ENCODE measurements at regions not wholly inside any gene's neighbourhood (a gene's known extent, or its start where the extent isn't known, plus 50 kb on each side); places are given as distances from the start of the nearest gene placed in this dataset.

DNA sequence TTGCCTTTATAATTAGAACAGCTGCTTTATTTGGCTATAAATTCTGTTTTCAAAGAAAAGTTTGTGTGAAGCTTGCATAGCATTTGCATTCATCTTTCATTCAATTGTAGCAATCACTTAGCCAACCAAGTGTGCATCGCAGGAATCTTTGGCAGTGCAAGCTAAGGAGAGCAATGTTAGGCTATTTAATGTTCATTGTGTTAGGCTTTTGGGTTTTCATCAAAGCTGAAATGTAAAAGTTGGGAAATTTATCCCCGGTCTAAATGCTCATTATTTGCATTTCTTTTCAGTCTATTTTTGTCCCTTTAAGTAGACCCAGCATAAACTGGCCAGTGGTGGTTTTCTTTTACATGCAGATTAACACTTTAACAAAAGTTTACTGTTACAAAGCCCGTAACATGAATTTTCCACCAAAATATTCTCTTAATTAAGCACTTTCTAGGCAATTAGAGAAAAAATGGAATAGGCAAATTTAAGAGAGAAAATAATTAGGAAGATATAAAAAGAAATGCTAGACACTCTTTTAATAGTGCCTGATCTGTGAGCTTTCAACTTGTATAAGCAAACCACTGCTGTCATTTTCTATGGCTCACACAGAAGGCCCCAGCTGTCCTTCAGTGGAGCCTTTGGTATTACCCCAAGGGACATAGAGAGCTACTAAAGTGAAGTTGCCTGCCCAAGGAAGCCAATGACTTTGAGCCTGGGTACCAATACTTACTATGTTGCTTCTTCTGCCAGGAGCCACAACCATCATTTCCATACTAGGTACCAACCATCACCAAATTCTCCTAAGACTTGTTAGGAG, 898.9 kb upstream of the SEL1L start:
- no peak overlapping the region for H3K9ac ChIP-seq (ENCODE audit: insufficient read length)
- no peak overlapping the region for H3K4me3 ChIP-seq
- DNase-seq (ENCODE audit: low read depth, low spot score), result no peak

DNA sequence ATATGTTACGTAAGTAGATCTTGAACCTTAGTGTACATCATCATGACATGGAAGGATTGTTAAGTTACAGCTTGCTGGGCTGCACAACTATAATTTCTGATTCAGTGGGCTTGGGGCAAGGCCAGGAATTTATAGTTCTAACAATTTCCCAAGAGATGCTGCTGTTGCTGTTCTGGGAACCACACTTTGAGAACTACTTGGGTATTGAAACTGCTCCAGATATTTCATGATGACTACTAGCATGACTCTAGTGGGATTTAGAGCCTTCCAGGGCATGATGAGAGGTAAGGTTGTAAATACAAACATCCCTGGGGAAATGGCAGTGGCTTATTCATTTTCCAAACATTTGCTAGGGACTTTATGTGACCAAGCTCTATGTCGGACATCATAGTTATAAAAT, 904.8 kb upstream of the SEL1L start:
- H3K9me3 ChIP-seq (ENCODE audit: low read depth, low read length), result no peaks in the 10 kb centered on the region
- H3K36me3 ChIP-seq (ENCODE audit: insufficient read depth, low read length), result no peaks in the 10 kb centered on the region
- no peak overlapping the region for H3K9ac ChIP-seq (ENCODE audit: insufficient read length)
- H3K4me3 ChIP-seq, result no peak overlapping the region
- H3K27ac ChIP-seq, result no peak overlapping the region
- no peak for TF ChIP-seq EZH2 (IDR thresholded peaks at IDR 0.05)
- TF ChIP-seq FOXP2 (optimal IDR thresholded peaks at IDR 0.05; ENCODE audit: control extremely low read depth, extremely low read length, insufficient read depth), result no peak
- no peak for TF ChIP-seq POLR2AphosphoS5 (IDR thresholded peaks at IDR 0.05; ENCODE audit: borderline replicate concordance, low read depth, low read length)
- no peak for DNase-seq (ENCODE audit: low read depth, low spot score)

More for the DNA sequence above, 898.9 kb upstream of the SEL1L start:
- Histone ChIP-seq H3K9me3 (ENCODE audit: low read depth, low read length) (no peaks in the 10 kb centered on the region), H3K36me3 (ENCODE audit: insufficient read depth, low read length) (no peaks in the 10 kb centered on the region), H3K27ac (no peak overlapping the region)
- no peak for TF ChIP-seq FOXP2 (optimal IDR thresholded peaks at IDR 0.05; ENCODE audit: control extremely low read depth, extremely low read length, insufficient read depth)
- no peak for TF ChIP-seq POLR2AphosphoS5 (IDR thresholded peaks at IDR 0.05; ENCODE audit: borderline replicate concordance, low read depth, low read length)
- no peak for TF ChIP-seq EZH2 (IDR thresholded peaks at IDR 0.05)

GRCh38 chr14:82441270-82441669, 907.6 kb upstream of the SEL1L start:
- Histone ChIP-seq H3K9me3 (ENCODE audit: low read depth, low read length) (no peaks in the 10 kb centered on the region), H3K9ac (ENCODE audit: insufficient read length) (no peak overlapping the region), H3K4me3 (no peak overlapping the region), H3K27ac (no peak overlapping the region), H3K36me3 (ENCODE audit: insufficient read depth, low read length) (no peaks in the 10 kb centered on the region)
- no peak for DNase-seq (ENCODE audit: low read depth, low spot score)
- TF ChIP-seq POLR2AphosphoS5 (IDR thresholded peaks at IDR 0.05; ENCODE audit: borderline replicate concordance, low read depth, low read length) (no peak), FOXP2 (optimal IDR thresholded peaks at IDR 0.05; ENCODE audit: control extremely low read depth, extremely low read length, insufficient read depth) (no peak), EZH2 (IDR thresholded peaks at IDR 0.05) (no peak)

DNA sequence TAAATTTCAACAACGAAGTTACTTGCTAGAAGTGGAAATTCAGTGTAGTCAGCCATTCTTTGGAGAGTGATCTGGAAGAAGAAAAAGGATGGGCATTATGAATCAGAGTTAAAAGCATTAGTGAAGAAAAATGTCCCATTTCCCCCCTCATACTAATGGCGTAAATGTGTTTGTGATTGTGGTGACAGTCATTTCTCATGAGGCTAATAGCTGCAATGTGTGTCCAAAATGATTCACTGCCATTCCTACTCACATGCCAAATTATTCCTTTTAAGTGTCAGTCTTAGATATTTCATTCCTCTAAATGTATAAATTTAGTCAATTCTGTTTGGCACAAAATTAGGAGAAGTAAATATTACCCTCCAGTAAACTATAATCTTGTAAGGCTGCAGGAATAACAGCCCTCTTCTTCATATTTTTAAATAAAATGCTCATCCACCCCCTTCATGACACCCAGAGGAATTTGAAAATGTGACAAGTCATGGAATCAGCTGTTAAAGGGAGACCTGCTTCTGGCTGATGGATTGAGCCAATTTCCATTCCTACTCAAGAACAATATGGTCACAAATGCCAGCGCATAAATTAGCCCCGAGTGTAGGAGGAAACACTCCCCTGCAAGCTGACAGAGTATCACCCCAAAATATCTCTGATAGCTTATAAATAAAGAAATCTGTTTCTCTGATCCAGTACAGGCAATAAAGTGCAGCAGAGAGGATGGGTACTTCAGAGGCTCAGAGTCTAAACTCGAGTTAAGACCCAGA, 912.3 kb upstream of the SEL1L start:
- H3K9ac ChIP-seq (ENCODE audit: insufficient read length), result no peak overlapping the region
- H3K27ac ChIP-seq, result no peak overlapping the region
- TF ChIP-seq FOXP2 (optimal IDR thresholded peaks at IDR 0.05; ENCODE audit: control extremely low read depth, extremely low read length, insufficient read depth) (no peak), EZH2 (IDR thresholded peaks at IDR 0.05) (no peak), POLR2AphosphoS5 (IDR thresholded peaks at IDR 0.05; ENCODE audit: borderline replicate concordance, low read depth, low read length) (no peak)
- H3K9me3 ChIP-seq (ENCODE audit: low read depth, low read length), result no peaks in the 10 kb centered on the region
- H3K4me3 ChIP-seq, result no peak overlapping the region
- no peaks in the 10 kb centered on the region for H3K36me3 ChIP-seq (ENCODE audit: insufficient read depth, low read length)
- DNase-seq (ENCODE audit: low read depth, low spot score), result no peak

- Histone ChIP-seq H3K9me3 (ENCODE audit: low read depth, low read length) (no peaks in the 10 kb centered on the region), H3K9ac (ENCODE audit: insufficient read length) (no peak overlapping the region), H3K27ac (no peak overlapping the region), H3K4me3 (no peak overlapping the region), H3K36me3 (ENCODE audit: insufficient read depth, low read length) (no peaks in the 10 kb centered on the region)
- TF ChIP-seq FOXP2 (optimal IDR thresholded peaks at IDR 0.05; ENCODE audit: control extremely low read depth, extremely low read length, insufficient read depth) (no peak), POLR2AphosphoS5 (IDR thresholded peaks at IDR 0.05; ENCODE audit: borderline replicate concordance, low read depth, low read length) (no peak), EZH2 (IDR thresholded peaks at IDR 0.05) (no peak)
- DNase-seq (ENCODE audit: low read depth, low spot score), result no peak
Measured at GRCh38 chr14:82447586-82447985, 913.9 kb upstream of the SEL1L start.

- Histone ChIP-seq H3K9ac (ENCODE audit: insufficient read length) (no peak overlapping the region), H3K27ac (no peak overlapping the region), H3K9me3 (ENCODE audit: low read depth, low read length) (no peaks in the 10 kb centered on the region), H3K4me3 (no peak overlapping the region), H3K36me3 (ENCODE audit: insufficient read depth, low read length) (no peaks in the 10 kb centered on the region)
- TF ChIP-seq POLR2AphosphoS5 (IDR thresholded peaks at IDR 0.05; ENCODE audit: borderline replicate concordance, low read depth, low read length) (no peak), EZH2 (IDR thresholded peaks at IDR 0.05) (no peak)
- no peak for DNase-seq (ENCODE audit: low read depth, low spot score)
Measured at GRCh38 chr14:82449926-82450468, 916.3 kb upstream of the SEL1L start.

GRCh38 chr14:82451675-82452074, 918.0 kb upstream of the SEL1L start:
- Histone ChIP-seq H3K36me3 (ENCODE audit: insufficient read depth, low read length) (no peaks in the 10 kb centered on the region), H3K27ac (no peak overlapping the region), H3K4me3 (no peak overlapping the region), H3K9ac (ENCODE audit: insufficient read length) (no peak overlapping the region), H3K9me3 (ENCODE audit: low read depth, low read length) (no peaks in the 10 kb centered on the region)
- no peak for TF ChIP-seq EZH2 (IDR thresholded peaks at IDR 0.05)
- no peak for TF ChIP-seq FOXP2 (optimal IDR thresholded peaks at IDR 0.05; ENCODE audit: control extremely low read depth, extremely low read length, insufficient read depth)
- TF ChIP-seq POLR2AphosphoS5 (IDR thresholded peaks at IDR 0.05; ENCODE audit: borderline replicate concordance, low read depth, low read length), result no peak
- no peak for DNase-seq (ENCODE audit: low read depth, low spot score)

DNA sequence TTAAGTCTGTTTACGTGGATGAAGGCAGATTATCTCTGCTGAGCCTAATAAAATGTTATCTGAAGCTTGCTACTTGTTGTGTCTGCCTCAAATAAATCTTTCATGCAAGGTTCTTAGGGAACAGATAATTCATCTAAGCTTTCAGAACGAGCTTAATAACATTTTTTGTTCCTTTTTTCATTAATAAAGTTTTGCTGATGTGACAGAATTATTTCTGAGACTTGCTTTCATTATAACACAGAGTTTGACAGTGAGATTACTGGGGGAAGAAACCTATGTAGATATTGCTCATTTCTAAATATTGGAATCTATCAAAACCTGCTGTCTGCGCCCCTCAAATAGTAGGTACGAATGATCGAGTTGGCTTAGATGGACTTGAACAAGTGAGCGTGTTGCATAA, 948.7 kb upstream of the SEL1L start:
- DNase-seq (ENCODE audit: low read depth, low spot score), result no peak
- Histone ChIP-seq H3K36me3 (ENCODE audit: insufficient read depth, low read length) (no peaks in the 10 kb centered on the region), H3K27ac (no peak overlapping the region), H3K4me3 (peak overlapping the region; percentile 40; the same call in 1 of the 2 replicates), H3K9me3 (ENCODE audit: low read depth, low read length) (no peaks in the 10 kb centered on the region), H3K9ac (ENCODE audit: insufficient read length) (no peak overlapping the region)
- TF ChIP-seq FOXP2 (optimal IDR thresholded peaks at IDR 0.05; ENCODE audit: control extremely low read depth, extremely low read length, insufficient read depth) (no peak), EZH2 (IDR thresholded peaks at IDR 0.05) (no peak), POLR2AphosphoS5 (IDR thresholded peaks at IDR 0.05; ENCODE audit: borderline replicate concordance, low read depth, low read length) (no peak)
